CD14-positive monocyte (primary cell): ENCODE measurements at regions not wholly inside any gene's neighbourhood (a gene's known extent, or its start where the extent isn't known, plus 50 kb on each side); places are given as distances from the start of the nearest gene placed in this dataset.
A peak's percentile ranks its signal among the peaks of the same experiment; 100 is the strongest.

Experiments
- DNase-seq, 3 donors: peaks; one replicate each; pipeline ENCODE4 v3.0.0-alpha.2; 2011 to 2022
- H2AFZ ChIP-seq: 2 replicates; pipeline ENCODE4 v1.6.0; 2012; ENCODE audit warnings: mild to moderate bottlenecking, low read depth, low read length, inconsistent platforms; ENCODE audit not compliant: insufficient read depth, poor library complexity, severe bottlenecking
- H3K27ac ChIP-seq, 2 donors: 1 replicate in 1 of 2; 2 replicates in 1 of 2; pipeline ENCODE4 v1.5.1; 2012 to 2013; ENCODE audit warnings: low read length in 2 of 2, control low read depth in 1 of 2, inconsistent platforms in 1 of 2, low read depth in 1 of 2, mild to moderate bottlenecking in 1 of 2
- H3K27me3 ChIP-seq, 2 donors: one replicate each; pipeline versions ENCODE4 v1.6.0 to v1.6.1; 2011 to 2013; ENCODE audit warnings: low read length in 2 of 2; ENCODE audit not compliant: control insufficient read depth in 2 of 2, insufficient read depth in 2 of 2
- H3K36me3 ChIP-seq, 2 donors: replicated peaks in 1 of 2; 1 replicate in 1 of 2; 2 replicates in 1 of 2; pipeline versions ENCODE4 v1.5.1 to v1.6.1; 2012 to 2013; ENCODE audit warnings: low read length in 2 of 2, control low read depth in 1 of 2, inconsistent platforms in 1 of 2, mild to moderate bottlenecking in 1 of 2; ENCODE audit not compliant: insufficient read depth in 2 of 2, control insufficient read depth in 1 of 2
- H3K4me1 ChIP-seq, 2 donors: 1 replicate in 1 of 2; 2 replicates in 1 of 2; pipeline versions ENCODE4 v1.5.1 to v1.6.1; 2012 to 2013; ENCODE audit warnings: low read length in 2 of 2, control low read depth in 1 of 2, inconsistent platforms in 1 of 2, mild to moderate bottlenecking in 1 of 2, moderate library complexity in 1 of 2; ENCODE audit not compliant: insufficient read depth in 2 of 2, control insufficient read depth in 1 of 2
- H3K4me2 ChIP-seq: replicated peaks from 2 replicates; pipeline ENCODE3; 2012; ENCODE audit warnings: low read length, moderate library complexity, mild to moderate bottlenecking; ENCODE audit not compliant: poor library complexity, severe bottlenecking; ENCODE audit errors: extremely low read depth
- H3K4me3 ChIP-seq, 3 experiments: fragments of 200-600 bp in 1 of 3; sonication (generic) in 1 of 3; replicated peaks in 1 of 3; 1 replicate in 2 of 3; 2 replicates in 1 of 3; pipeline ENCODE4 v1.5.1; 2011 to 2013; ENCODE audit warnings: low read length in 3 of 3, mild to moderate bottlenecking in 3 of 3, control low read depth in 2 of 3, low read depth in 2 of 3, inconsistent platforms in 1 of 3, moderate library complexity in 1 of 3
- H3K79me2 ChIP-seq: 2 replicates; pipeline ENCODE4 v1.6.0; 2012; ENCODE audit warnings: mild to moderate bottlenecking, control low read depth, inconsistent platforms, low read length, moderate library complexity; ENCODE audit not compliant: insufficient read depth
- H3K9ac ChIP-seq: 2 replicates; pipeline ENCODE4 v1.6.0; 2017; ENCODE audit warnings: low read length, mild to moderate bottlenecking; ENCODE audit not compliant: insufficient read depth, poor library complexity, severe bottlenecking
- H3K9me3 ChIP-seq, 2 donors: replicated peaks in 1 of 2; 1 replicate in 1 of 2; 2 replicates in 1 of 2; pipeline versions ENCODE4 v1.5.1 to v1.6.1; 2012 to 2013; ENCODE audit warnings: low read length in 2 of 2, control low read depth in 1 of 2; ENCODE audit not compliant: control insufficient read depth in 1 of 2, insufficient read depth in 1 of 2
- H4K20me1 ChIP-seq: 2 replicates; pipeline ENCODE4 v1.6.0; 2012; ENCODE audit warnings: mild to moderate bottlenecking, low read length, control low read depth, moderate library complexity; ENCODE audit not compliant: insufficient read depth
- H3K27ac Mint-ChIP-seq, 7 donors: one replicate each; pipeline ENCODE4 v1.8.0; 2020; ENCODE audit warnings: mild to moderate bottlenecking in 7 of 7, mixed read lengths in 7 of 7, moderate library complexity in 6 of 7, inconsistent platforms in 2 of 7
- H3K27me3 Mint-ChIP-seq, 3 donors: one replicate each; pipeline ENCODE4 v1.8.0; 2021 to 2022; ENCODE audit warnings: low read depth in 3 of 3, mild to moderate bottlenecking in 3 of 3, mixed read lengths in 3 of 3, moderate library complexity in 3 of 3, inconsistent platforms in 1 of 3
- H3K36me3 Mint-ChIP-seq, 2 donors: one replicate each; pipeline ENCODE4 v1.8.0; 2020; ENCODE audit warnings: mixed read lengths in 2 of 2, inconsistent platforms in 1 of 2, mild to moderate bottlenecking in 1 of 2
- H3K4me1 Mint-ChIP-seq: one replicate; pipeline ENCODE4 v1.8.0; 2020; ENCODE audit warnings: mild to moderate bottlenecking, mixed read lengths
- H3K4me3 Mint-ChIP-seq, 2 donors: one replicate each; pipeline ENCODE4 v1.8.0; 2020; ENCODE audit warnings: mild to moderate bottlenecking in 2 of 2, mixed read lengths in 2 of 2, moderate library complexity in 1 of 2
- H3K9me3 Mint-ChIP-seq, 7 donors: one replicate each; pipeline ENCODE4 v1.8.0; 2020 to 2022; ENCODE audit warnings: mixed read lengths in 7 of 7, mild to moderate bottlenecking in 6 of 7, moderate library complexity in 6 of 7, inconsistent platforms in 2 of 7
- WGBS: methylation state at CpG from one replicate; pipeline ENCODE4 v1.1.5; 2013; ENCODE audit warnings: missing lambda C conversion rate; ENCODE audit not compliant: insufficient coverage; 5-methylcytosine and 5-hydroxymethylcytosine counted together
- intact Hi-C, 2 donors: fragments of 100-400 bp; cut with micrococcal nuclease; formaldehyde crosslinking; loops; one replicate each; pipeline versions ENCODE4 v1.15.0 to v1.15.1; 2023
- TF ChIP-seq, protein P1 (sequence below): fragments of 200-600 bp; IDR thresholded peaks from one replicate; pipeline ENCODE4 v1.8.0; 2022; ENCODE audit warnings: antibody characterized with exemption, mild to moderate bottlenecking

DNA sequence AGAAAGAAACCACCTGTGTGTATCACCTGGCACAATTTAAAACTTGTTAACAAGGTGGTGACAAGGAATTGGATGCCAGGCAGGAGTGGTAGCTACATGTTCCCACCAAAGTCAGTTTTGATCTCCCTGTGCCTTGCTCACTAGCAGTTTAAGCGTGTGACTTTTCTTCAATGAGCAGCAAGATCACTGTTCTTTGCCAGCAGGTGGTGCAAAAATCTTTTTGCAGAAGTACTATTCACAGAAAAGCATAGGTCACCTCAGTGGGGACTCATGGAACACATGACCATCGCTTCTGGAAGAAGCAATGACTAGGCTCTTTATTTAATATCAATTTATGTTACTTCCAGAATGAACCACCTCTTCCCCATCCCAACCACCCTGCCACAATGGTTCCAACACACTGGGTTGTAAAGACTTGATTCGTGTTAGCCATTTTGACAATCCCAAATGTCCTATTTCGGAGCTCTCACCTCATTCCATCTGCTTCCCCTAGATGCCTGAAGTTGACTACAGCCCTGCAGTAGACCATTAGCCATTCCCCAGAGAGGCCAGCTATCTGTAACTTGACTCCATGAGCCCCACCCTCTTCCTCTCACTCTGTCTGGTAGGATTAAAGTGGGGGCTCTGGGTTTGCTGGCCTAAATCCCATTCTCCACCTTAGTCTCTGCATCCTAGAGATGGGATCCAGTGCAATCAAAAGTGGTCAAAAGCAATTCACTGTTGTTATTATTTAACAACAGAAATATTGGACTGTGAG is 59.1 kb upstream of the TNFRSF19 start:
- Histone ChIP-seq H3K27ac (no peak overlapping the region), H3K9ac (no peak overlapping the region), H4K20me1 (no peaks in the 10 kb centered on the region), H3K27me3 (no peaks in the 10 kb centered on the region), H2AFZ (no peak overlapping the region), H3K79me2 (no peaks in the 10 kb centered on the region), H3K4me2 (no peak overlapping the region), H3K4me3 (no peak overlapping the region), H3K4me1 (no peaks in the 10 kb centered on the region), H3K9me3 (no peaks in the 10 kb centered on the region), H3K36me3 (no peaks in the 10 kb centered on the region)
- Mint-ChIP-seq H3K36me3 (no peaks in the 10 kb centered on the region), H3K27ac (no peak overlapping the region), H3K9me3 (peaks cover 0 to 3% (median 0%) of the 10 kb centered on the region in 7 donors), H3K4me3 (no peak overlapping the region), H3K27me3 (peaks cover 2 to 11% (median 6%) of the 10 kb centered on the region in 3 donors), H3K4me1 (no peaks in the 10 kb centered on the region)
- DNase-seq, result peak in 2 of 3 donors; percentile 3 to 6
- TF ChIP-seq, protein P1, sequence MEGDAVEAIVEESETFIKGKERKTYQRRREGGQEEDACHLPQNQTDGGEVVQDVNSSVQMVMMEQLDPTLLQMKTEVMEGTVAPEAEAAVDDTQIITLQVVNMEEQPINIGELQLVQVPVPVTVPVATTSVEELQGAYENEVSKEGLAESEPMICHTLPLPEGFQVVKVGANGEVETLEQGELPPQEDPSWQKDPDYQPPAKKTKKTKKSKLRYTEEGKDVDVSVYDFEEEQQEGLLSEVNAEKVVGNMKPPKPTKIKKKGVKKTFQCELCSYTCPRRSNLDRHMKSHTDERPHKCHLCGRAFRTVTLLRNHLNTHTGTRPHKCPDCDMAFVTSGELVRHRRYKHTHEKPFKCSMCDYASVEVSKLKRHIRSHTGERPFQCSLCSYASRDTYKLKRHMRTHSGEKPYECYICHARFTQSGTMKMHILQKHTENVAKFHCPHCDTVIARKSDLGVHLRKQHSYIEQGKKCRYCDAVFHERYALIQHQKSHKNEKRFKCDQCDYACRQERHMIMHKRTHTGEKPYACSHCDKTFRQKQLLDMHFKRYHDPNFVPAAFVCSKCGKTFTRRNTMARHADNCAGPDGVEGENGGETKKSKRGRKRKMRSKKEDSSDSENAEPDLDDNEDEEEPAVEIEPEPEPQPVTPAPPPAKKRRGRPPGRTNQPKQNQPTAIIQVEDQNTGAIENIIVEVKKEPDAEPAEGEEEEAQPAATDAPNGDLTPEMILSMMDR, result no peak
- intact Hi-C loops, result no loop called here
- 25% methylated on average over 2 of the region's 4 CpGs for WGBS

DNA sequence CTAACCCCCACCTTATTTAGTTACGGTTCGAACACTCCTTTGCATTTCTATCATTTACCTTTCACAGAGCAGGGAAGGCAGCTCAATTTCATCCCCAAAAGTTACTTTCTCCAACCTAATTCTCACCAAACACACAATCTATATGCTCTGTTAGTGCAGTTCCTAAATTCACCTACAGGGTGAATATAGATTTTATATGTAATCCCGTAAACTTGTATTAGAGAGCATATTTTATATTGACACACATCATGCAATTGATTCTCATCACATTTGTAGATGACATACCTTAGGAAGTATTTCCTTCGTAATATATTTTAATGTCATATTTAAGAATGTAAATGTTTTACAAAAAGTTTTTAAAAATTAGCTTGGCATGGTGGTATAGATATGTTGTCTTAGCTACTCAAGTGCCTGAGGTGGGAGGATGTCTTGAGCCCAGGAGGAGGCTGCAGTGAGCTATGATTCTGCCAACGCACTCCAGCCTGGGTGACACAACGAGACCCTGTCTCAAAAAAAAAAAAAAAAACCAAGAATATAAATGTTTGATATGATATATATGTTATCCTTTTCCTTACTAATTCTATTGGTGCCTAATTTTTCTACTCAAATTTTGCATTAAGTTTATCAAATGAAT is 57.3 kb upstream of the TNFRSF19 start:
- H2AFZ ChIP-seq, result no peak overlapping the region
- Mint-ChIP-seq H3K36me3 (no peaks in the 10 kb centered on the region), H3K4me3 (no peak overlapping the region), H3K27me3 (peaks cover 2 to 17% (median 7%) of the 10 kb centered on the region in 3 donors), H3K27ac (no peak overlapping the region), H3K4me1 (no peaks in the 10 kb centered on the region), H3K9me3 (peaks cover 0 to 3% (median 0%) of the 10 kb centered on the region in 7 donors)
- no peak overlapping the region for H3K27ac ChIP-seq
- no peaks in the 10 kb centered on the region for H4K20me1 ChIP-seq
- WGBS, result 100% methylated on average over 1 of the region's 6 CpGs
- H3K79me2 ChIP-seq, result no peaks in the 10 kb centered on the region
- H3K4me2 ChIP-seq, result no peak overlapping the region
- H3K9ac ChIP-seq, result no peak overlapping the region
- no peaks in the 10 kb centered on the region for H3K9me3 ChIP-seq
- intact Hi-C loops, result no loop called here
- H3K4me3 ChIP-seq, result no peak overlapping the region
- TF ChIP-seq, protein P1, result peak; percentile 23
- no peaks in the 10 kb centered on the region for H3K36me3 ChIP-seq
- no peaks in the 10 kb centered on the region for H3K4me1 ChIP-seq
- no peak for DNase-seq
- no peaks in the 10 kb centered on the region for H3K27me3 ChIP-seq
